K562 (cell line): ENCODE measurements at regions not wholly inside any gene's neighbourhood (a gene's known extent, or its start where the extent isn't known, plus 50 kb on each side); places are given as distances from the start of the nearest gene placed in this dataset.

Experiments used
- ATAC-seq: fragments of 200-7000 bp; cut with Tn5 transposase; 3 replicates; pipeline ENCODE4 v1.9.1; 2020; ENCODE audit warnings: moderate library complexity
- BruUV-seq: library from RNA; stranded (reverse); fragments of 400-500 nt; replicated peaks from 2 replicates; lab custom pipeline; 2021; lab: Mats Ljungman, UMichigan
- CTCF ChIA-PET: fragments of 300-600 bp; formaldehyde crosslinking; extraction: SDS; loops from one replicate; lab custom pipeline; 2021; ENCODE audit warnings: low intra/inter-chr PET ratio; lab: Yijun Ruan, JAX
- POLR2A ChIA-PET: fragments of 300-600, 350-650 bp; sonication (Branson Sonifier 250); formaldehyde crosslinking; extraction: SDS; loops from one replicate; lab custom pipeline; 2021; ENCODE audit warnings: antibody characterized with exemption, inconsistent platforms; lab: Yijun Ruan, JAX
- DNase-seq, 4 experiments: peaks; one replicate each; pipeline versions ENCODE4 v3.0.0 to v3.0.0-alpha.2; 2011 to 2018; ENCODE audit warnings: low spot score in 3 of 4, mixed read lengths in 3 of 4; ENCODE audit errors: extremely low read depth in 1 of 4
- FAIRE-seq: peaks from 2 replicates; lab custom pipeline; 2011; peaks lifted over from hg19 to GRCh38; lab: Jason Lieb, UNC
- H2AFZ ChIP-seq: 2 replicates; pipeline ENCODE4 v1.6.0; 2011; ENCODE audit warnings: low read depth, low read length, control low read depth, inconsistent platforms
- H3K27ac ChIP-seq: fragments of 200-600 bp; 3 replicates; pipeline ENCODE4 v1.8.0; 2011; ENCODE audit warnings: low read depth, mild to moderate bottlenecking, control low read depth, inconsistent platforms, low read length, moderate library complexity, mixed read lengths; ENCODE audit errors: extremely low read depth
- H3K27me3 ChIP-seq, 2 experiments: fragments of 300-600 bp in 1 of 2; 2 replicates in 1 of 2; 3 replicates in 1 of 2; pipeline versions ENCODE4 v1.6.0 to v1.8.0; 2011; ENCODE audit warnings: inconsistent platforms in 2 of 2, low read length in 2 of 2, mild to moderate bottlenecking in 1 of 2, mixed read lengths in 1 of 2, moderate library complexity in 1 of 2; ENCODE audit not compliant: control insufficient read depth in 2 of 2, insufficient read depth in 2 of 2
- H3K36me3 ChIP-seq: fragments of 300-600 bp; 3 replicates; pipeline ENCODE4 v1.8.0; 2011; ENCODE audit warnings: mild to moderate bottlenecking, low read length, inconsistent platforms; ENCODE audit not compliant: control insufficient read depth, insufficient read depth
- H3K4me1 ChIP-seq, 2 experiments: fragments of 200-600 bp in 1 of 2; replicated peaks in 1 of 2; 2 replicates in 1 of 2; 3 replicates in 1 of 2; pipeline versions ENCODE4 v1.5.1 to v1.8.0; 2011; ENCODE audit warnings: inconsistent platforms in 2 of 2, low read length in 2 of 2, mild to moderate bottlenecking in 1 of 2, mixed read lengths in 1 of 2, moderate library complexity in 1 of 2; ENCODE audit not compliant: control insufficient read depth in 2 of 2, insufficient read depth in 2 of 2
- H3K4me2 ChIP-seq: 2 replicates; pipeline ENCODE4 v1.6.1; 2011; ENCODE audit warnings: low read length, control low read depth, inconsistent platforms, mixed read lengths; ENCODE audit not compliant: insufficient read depth
- H3K4me3 ChIP-seq: fragments of 200-600 bp; sonication (generic), shearing (Covaris generic); 2 replicates; pipeline ENCODE4 v1.5.1; 2016; ENCODE audit warnings: control low read depth, inconsistent platforms
- H3K79me2 ChIP-seq: fragments of 200-600 bp; 3 replicates; pipeline ENCODE4 v1.8.0; 2011; ENCODE audit warnings: low read length, inconsistent platforms; ENCODE audit not compliant: control insufficient read depth, insufficient read depth
- H3K9ac ChIP-seq, 2 experiments: 2 replicates each; pipeline versions ENCODE4 v1.6.0 to v1.6.1; 2011; ENCODE audit warnings: low read depth in 2 of 2, low read length in 2 of 2, control low read depth in 1 of 2, inconsistent platforms in 1 of 2, mild to moderate bottlenecking in 1 of 2, mixed read lengths in 1 of 2; ENCODE audit not compliant: insufficient read depth in 1 of 2
- H3K9me1 ChIP-seq: one replicate; pipeline ENCODE4 v1.6.0; 2011; ENCODE audit warnings: inconsistent platforms, mild to moderate bottlenecking, low read length, moderate library complexity; ENCODE audit not compliant: control insufficient read depth, insufficient read depth
- H3K9me3 ChIP-seq: replicated peaks from 2 replicates; pipeline ENCODE4 v1.5.1; 2011; ENCODE audit warnings: low read depth, low read length, inconsistent platforms; ENCODE audit not compliant: control insufficient read depth, insufficient read depth
- H4K20me1 ChIP-seq: replicated peaks from 2 replicates; pipeline ENCODE4 v1.6.1; 2011; ENCODE audit warnings: low read length, inconsistent platforms, mixed read lengths; ENCODE audit not compliant: control insufficient read depth, insufficient read depth
- SMAD2 ChIP-seq: fragments of 150-350 bp; IDR thresholded peaks from 2 replicates; pipeline ENCODE4 v1.6.1; 2014; ENCODE audit warnings: low read depth, mild to moderate bottlenecking, low read length
- ZBTB11 ChIP-seq, 3 experiments: fragments of 200-800 bp in 1 of 3; fragments of 250-450 bp in 1 of 3; fragments of 450-650 bp in 1 of 3; sonication (Bioruptor Pico) in 1 of 3; sonication (Bioruptor generic) in 1 of 3; formaldehyde crosslinking in 1 of 3; IDR thresholded peaks; 2 replicates each; pipeline versions ENCODE4 v1.6.1 to v1.8.0; 2016 to 2022; ENCODE audit warnings: mild to moderate bottlenecking in 2 of 3, missing genetic modification characterization in 2 of 3, missing compliant biosample characterization in 1 of 3, moderate library complexity in 1 of 3
- WGBS: fragments of 100-300 bp; shearing (Covaris generic); methylation state at CpG from one replicate; pipeline ENCODE4 v1.1.6; 2016; ENCODE audit warnings: low coverage, mixed read lengths; ENCODE audit not compliant: insufficient coverage; ENCODE audit errors: missing lambda C conversion rate; 5-methylcytosine and 5-hydroxymethylcytosine counted together
- in situ Hi-C: fragments of 300-500 bp; cut with MboI; formaldehyde crosslinking; loops from 4 replicates; pipeline ENCODE4 v1.15.0; 2018; ENCODE audit warnings: inconsistent platforms, mixed read lengths
- intact Hi-C: fragments of 100-400 bp; cut with micrococcal nuclease; formaldehyde crosslinking; loops from 2 replicates; pipeline ENCODE4 v1.14.2; 2022

DNA sequence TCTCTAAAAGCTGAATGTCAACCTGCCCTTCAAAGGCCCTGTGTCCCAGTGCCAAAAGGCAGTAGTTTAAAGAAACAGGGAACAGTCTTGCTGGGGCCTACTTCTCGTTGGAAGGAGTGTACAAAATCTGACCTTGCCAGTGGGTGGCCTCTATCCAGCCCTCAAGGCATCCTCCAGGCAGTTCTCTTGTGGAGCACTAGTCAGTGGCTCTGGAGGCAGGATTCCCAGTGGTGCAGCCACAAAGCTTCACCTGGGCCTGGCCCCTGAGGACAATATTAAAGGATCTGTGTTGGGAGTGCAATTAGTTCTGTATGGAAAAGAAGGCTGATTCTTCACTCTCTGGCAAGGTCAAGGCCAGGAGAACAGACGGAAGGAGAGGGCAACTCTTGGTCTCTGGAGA, 237.8 kb upstream of the ADAMTS9 start:
- in situ Hi-C loops = no loop called here

More for the DNA sequence above, 237.8 kb upstream of the ADAMTS9 start:
- no peak overlapping the region for H3K27ac ChIP-seq
- ATAC-seq (no peak), FAIRE-seq (no peak), DNase-seq (no peak)
- H4K20me1 ChIP-seq = no peaks in the 10 kb centered on the region
- H3K9me1 ChIP-seq = no peaks in the 10 kb centered on the region
- no peak overlapping the region for H2AFZ ChIP-seq
- no peak overlapping the region for H3K9ac ChIP-seq
- H3K79me2 ChIP-seq = no peaks in the 10 kb centered on the region
- intact Hi-C loops = no loop called here
- ChIA-PET POLR2A (no interaction called here), CTCF (no interaction called here)
- H3K4me3 ChIP-seq = no peak overlapping the region
- no TSS peak for BruUV-seq
- whole genome bisulfite sequencing = 28% methylated on average over 2 of the region's 2 CpGs
- H3K4me2 ChIP-seq = no peak overlapping the region
- TF ChIP-seq ZBTB11 (CRISPR knock-in tag; IDR thresholded peaks at IDR 0.05) (peak in 1 of 3 experiments; percentile 68; a peak in 1 of 6 replicates), SMAD2 (no peak)
- no peaks in the 10 kb centered on the region for H3K27me3 ChIP-seq
- H3K4me1 ChIP-seq = no peaks in the 10 kb centered on the region
- no peaks in the 10 kb centered on the region for H3K36me3 ChIP-seq
- H3K9me3 ChIP-seq = no peaks in the 10 kb centered on the region
